ENCODE measurements at regions not wholly inside any gene's neighbourhood (a gene's known extent, or its start where the extent isn't known, plus 50 kb on each side); places are given as distances from the start of the nearest gene placed in this dataset.

- ChIA-PET RAD21 (ENCODE audit: unreplicated experiment) (no interaction called here), CTCF (interaction anchor here (1.2 to 2.2 kb wide), 3 partner anchors 8 to 11 kb away, joined by 3 to 5 read pairs (median 5); no protein-coding TSS in a partner anchor), POLR2A (no interaction called here), SMC1A (ENCODE audit: uncharacterized antibody, unreplicated experiment) (interaction anchor here (2.1 kb wide), 1 partner anchor 10 kb away, joined by 6 read pairs; no protein-coding TSS in a partner anchor)
- H3K9ac ChIP-seq (ENCODE audit: control insufficient read depth, insufficient read depth, low read length), result no peak overlapping the region
- no TSS peak for BruUV-seq (replicated peaks)
- H3K36me3 ChIP-seq (ENCODE audit: control insufficient read depth in 2 of 2, insufficient read depth in 2 of 2, low read length in 1 of 2), result no peaks in the 10 kb centered on the region
- no peaks in the 10 kb centered on the region for H3K27me3 ChIP-seq (replicated peaks in 1 of 2; ENCODE audit: control insufficient read depth in 2 of 2, insufficient read depth in 2 of 2, low read length in 1 of 2)
- no peak for FAIRE-seq
- no peak for ATAC-seq
- H3K27ac ChIP-seq (ENCODE audit: control insufficient read depth, insufficient read depth), result no peak overlapping the region
- H3K9me3 ChIP-seq (replicated peaks; ENCODE audit: control insufficient read depth, insufficient read depth, low read length), result no peaks in the 10 kb centered on the region; the same call in 2 of the 3 replicates
- in situ Hi-C loops (cut with MboI), result no loop called here
- H3K4me1 ChIP-seq (ENCODE audit: control insufficient read depth, insufficient read depth, low read length), result no peaks in the 10 kb centered on the region
- H2AFZ ChIP-seq (ENCODE audit: control insufficient read depth, low read depth, low read length), result no peak overlapping the region
- intact Hi-C loops (cut with micrococcal nuclease; ENCODE audit: unreplicated experiment), result no loop called here
- H3K4me3 ChIP-seq, result no peak overlapping the region
- no peaks in the 10 kb centered on the region for H3K79me2 ChIP-seq (ENCODE audit: control insufficient read depth, insufficient read depth, low read length)
- DNase-seq (ENCODE audit: low read depth, low spot score), result no peak
- no peak overlapping the region for H3K4me2 ChIP-seq (ENCODE audit: control insufficient read depth, insufficient read depth)
- no peaks in the 10 kb centered on the region for H4K20me1 ChIP-seq (ENCODE audit: control insufficient read depth, insufficient read depth)
- TF ChIP-seq KDM1A (IDR thresholded peaks at IDR 0.05; ENCODE audit: borderline replicate concordance) (no peak), JUNB (IDR thresholded peaks at IDR 0.05) (no peak), BCLAF1 (IDR thresholded peaks at IDR 0.05) (no peak), CUX1 (IDR thresholded peaks at IDR 0.05; ENCODE audit: insufficient replicate concordance, low read depth, low read length) (no peak), SPI1 (IDR thresholded peaks at IDR 0.05; ENCODE audit: borderline replicate concordance, insufficient read depth, low read depth, low read length) (no peak), ATF2 (IDR thresholded peaks at IDR 0.05; ENCODE audit: low read length) (no peak), ZSCAN29 (IDR thresholded peaks at IDR 0.05) (no peak), NR2C1 (IDR thresholded peaks at IDR 0.05) (no peak), YBX1 (IDR thresholded peaks at IDR 0.05) (no peak), PML (IDR thresholded peaks at IDR 0.05; ENCODE audit: low read length) (no peak), MTA2 (IDR thresholded peaks at IDR 0.05; ENCODE audit: low read depth) (no peak), ZBTB11 (CRISPR knock-in tag; IDR thresholded peaks at IDR 0.05) (no peak), SIN3A (IDR thresholded peaks at IDR 0.05; ENCODE audit: low read depth, low read length) (no peak)
Measured at GRCh38 chr11:103545551-103545950, 436.3 kb downstream of the DYNC2H1 start.

Data from GM12878 (cell line).